ENCODE measurements at regions not wholly inside any gene's neighbourhood (a gene's known extent, or its start where the extent isn't known, plus 50 kb on each side); places are given as distances from the start of the nearest gene placed in this dataset.

GRCh38 chr6:85026021-85026420 lies 261.6 kb upstream of the TBX18 start:
- no peak for TF ChIP-seq CTCF (IDR thresholded peaks at IDR 0.05; ENCODE audit: low read depth, low read length)
- TF ChIP-seq MAX (IDR thresholded peaks at IDR 0.05; ENCODE audit: low read depth, low read length): no peak
